SK-N-SH treated with all-trans-retinoic acid at 6 μM for 48 hours (cell line): ENCODE measurements at regions not wholly inside any gene's neighbourhood (a gene's known extent, or its start where the extent isn't known, plus 50 kb on each side); places are given as distances from the start of the nearest gene placed in this dataset.

Experiments used
- ZFP3 ChIP-seq: fragments of 250-450 bp; sonication (Bioruptor Pico); IDR thresholded peaks from 2 replicates; pipeline ENCODE4 v1.5.0; 2020; ENCODE audit warnings: mild to moderate bottlenecking, moderate library complexity
- TF ChIP-seq, protein P1 (sequence below): fragments of 250-450 bp; sonication (Bioruptor Pico); IDR thresholded peaks from 2 replicates; pipeline ENCODE4 v1.5.0; 2020; ENCODE audit warnings: mild to moderate bottlenecking, moderate library complexity
- TF ChIP-seq, protein P2 (sequence below): fragments of 250-450 bp; sonication (Bioruptor Pico); IDR thresholded peaks from 2 replicates; pipeline ENCODE4 v1.8.0; 2021; ENCODE audit warnings: low read depth, mild to moderate bottlenecking, moderate library complexity, borderline replicate concordance

DNA sequence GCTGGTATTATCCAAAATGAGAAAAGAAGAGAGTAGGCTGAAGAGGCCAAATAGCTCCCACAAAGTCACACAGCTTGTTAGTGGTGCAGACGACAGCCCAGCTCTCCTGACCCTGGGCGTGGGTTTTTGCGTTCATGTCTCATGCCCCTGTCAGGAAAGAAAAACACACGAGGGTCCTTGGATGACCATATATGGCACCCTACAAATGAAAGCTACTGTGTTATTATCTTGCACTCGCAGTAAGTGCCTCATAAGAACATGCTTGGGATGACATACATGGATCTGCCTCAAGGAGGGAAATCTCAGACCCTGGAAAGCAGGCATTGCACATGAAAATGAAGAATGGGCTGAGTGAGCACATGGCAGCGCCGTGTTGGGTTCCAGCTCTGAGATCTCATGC, 89.7 kb downstream of the SEMA4F start:
- TF ChIP-seq, protein P1, sequence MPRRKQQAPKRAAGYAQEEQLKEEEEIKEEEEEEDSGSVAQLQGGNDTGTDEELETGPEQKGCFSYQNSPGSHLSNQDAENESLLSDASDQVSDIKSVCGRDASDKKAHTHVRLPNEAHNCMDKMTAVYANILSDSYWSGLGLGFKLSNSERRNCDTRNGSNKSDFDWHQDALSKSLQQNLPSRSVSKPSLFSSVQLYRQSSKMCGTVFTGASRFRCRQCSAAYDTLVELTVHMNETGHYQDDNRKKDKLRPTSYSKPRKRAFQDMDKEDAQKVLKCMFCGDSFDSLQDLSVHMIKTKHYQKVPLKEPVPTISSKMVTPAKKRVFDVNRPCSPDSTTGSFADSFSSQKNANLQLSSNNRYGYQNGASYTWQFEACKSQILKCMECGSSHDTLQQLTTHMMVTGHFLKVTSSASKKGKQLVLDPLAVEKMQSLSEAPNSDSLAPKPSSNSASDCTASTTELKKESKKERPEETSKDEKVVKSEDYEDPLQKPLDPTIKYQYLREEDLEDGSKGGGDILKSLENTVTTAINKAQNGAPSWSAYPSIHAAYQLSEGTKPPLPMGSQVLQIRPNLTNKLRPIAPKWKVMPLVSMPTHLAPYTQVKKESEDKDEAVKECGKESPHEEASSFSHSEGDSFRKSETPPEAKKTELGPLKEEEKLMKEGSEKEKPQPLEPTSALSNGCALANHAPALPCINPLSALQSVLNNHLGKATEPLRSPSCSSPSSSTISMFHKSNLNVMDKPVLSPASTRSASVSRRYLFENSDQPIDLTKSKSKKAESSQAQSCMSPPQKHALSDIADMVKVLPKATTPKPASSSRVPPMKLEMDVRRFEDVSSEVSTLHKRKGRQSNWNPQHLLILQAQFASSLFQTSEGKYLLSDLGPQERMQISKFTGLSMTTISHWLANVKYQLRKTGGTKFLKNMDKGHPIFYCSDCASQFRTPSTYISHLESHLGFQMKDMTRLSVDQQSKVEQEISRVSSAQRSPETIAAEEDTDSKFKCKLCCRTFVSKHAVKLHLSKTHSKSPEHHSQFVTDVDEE (CRISPR knock-in tag): no peak
- TF ChIP-seq, protein P2, sequence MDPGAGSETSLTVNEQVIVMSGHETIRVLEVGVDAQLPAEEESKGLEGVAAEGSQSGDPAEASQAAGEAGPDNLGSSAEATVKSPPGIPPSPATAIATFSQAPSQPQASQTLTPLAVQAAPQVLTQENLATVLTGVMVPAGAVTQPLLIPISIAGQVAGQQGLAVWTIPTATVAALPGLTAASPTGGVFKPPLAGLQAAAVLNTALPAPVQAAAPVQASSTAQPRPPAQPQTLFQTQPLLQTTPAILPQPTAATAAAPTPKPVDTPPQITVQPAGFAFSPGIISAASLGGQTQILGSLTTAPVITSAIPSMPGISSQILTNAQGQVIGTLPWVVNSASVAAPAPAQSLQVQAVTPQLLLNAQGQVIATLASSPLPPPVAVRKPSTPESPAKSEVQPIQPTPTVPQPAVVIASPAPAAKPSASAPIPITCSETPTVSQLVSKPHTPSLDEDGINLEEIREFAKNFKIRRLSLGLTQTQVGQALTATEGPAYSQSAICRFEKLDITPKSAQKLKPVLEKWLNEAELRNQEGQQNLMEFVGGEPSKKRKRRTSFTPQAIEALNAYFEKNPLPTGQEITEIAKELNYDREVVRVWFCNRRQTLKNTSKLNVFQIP (CRISPR knock-in tag): no peak
- no peak for TF ChIP-seq ZFP3 (CRISPR knock-in tag)
